ENCODE measurements at regions not wholly inside any gene's neighbourhood (a gene's known extent, or its start where the extent isn't known, plus 50 kb on each side); places are given as distances from the start of the nearest gene placed in this dataset.
A peak's percentile ranks its signal among the peaks of the same experiment; 100 is the strongest.

DNA sequence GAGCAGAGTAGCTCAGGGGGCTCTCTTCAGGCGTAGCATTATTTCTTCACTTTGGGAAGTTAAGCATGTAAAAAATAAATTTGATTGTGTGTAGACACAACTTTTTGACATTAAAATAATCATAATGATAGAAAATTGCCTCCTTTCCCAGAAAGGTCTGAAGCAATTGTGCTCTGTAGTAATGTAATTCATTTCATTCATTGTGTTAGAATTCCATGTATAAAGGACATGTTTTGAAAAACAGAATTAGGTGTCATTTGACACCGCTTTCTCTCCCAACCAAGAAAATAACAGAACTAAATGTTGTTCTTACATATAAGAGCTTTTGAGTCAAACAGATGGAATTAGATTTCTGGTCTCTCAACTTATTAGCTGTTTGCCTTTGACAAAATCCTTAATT lies 1064.2 kb upstream of the FAM98A start:
- DNase-seq (ENCODE audit: low read depth) = no peak

DNA sequence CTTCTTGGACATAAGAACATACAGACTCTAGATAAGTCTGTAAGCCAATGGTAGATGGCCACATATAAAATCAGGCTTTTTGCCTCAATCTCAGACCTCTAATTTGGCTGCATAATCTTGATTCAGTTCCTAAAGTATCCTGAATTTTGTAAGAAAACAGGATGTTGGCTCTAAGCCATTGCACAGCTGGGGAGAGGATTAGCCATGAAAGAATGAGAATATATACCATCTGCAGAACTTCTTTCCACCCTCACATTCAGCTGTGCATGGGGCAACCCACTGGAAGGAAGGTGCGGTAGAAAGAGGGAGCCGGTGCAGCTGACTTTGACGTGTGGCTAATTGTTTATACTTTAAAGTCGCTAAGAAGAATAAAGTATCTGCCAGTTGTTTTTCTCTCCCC lies 1061.6 kb upstream of the FAM98A start:
- no peak overlapping the region for H3K4me3 ChIP-seq (replicated peaks; ENCODE audit: low read depth, low read length)
- DNase-seq (ENCODE audit: low read depth) = no peak
- TF ChIP-seq, protein P1, sequence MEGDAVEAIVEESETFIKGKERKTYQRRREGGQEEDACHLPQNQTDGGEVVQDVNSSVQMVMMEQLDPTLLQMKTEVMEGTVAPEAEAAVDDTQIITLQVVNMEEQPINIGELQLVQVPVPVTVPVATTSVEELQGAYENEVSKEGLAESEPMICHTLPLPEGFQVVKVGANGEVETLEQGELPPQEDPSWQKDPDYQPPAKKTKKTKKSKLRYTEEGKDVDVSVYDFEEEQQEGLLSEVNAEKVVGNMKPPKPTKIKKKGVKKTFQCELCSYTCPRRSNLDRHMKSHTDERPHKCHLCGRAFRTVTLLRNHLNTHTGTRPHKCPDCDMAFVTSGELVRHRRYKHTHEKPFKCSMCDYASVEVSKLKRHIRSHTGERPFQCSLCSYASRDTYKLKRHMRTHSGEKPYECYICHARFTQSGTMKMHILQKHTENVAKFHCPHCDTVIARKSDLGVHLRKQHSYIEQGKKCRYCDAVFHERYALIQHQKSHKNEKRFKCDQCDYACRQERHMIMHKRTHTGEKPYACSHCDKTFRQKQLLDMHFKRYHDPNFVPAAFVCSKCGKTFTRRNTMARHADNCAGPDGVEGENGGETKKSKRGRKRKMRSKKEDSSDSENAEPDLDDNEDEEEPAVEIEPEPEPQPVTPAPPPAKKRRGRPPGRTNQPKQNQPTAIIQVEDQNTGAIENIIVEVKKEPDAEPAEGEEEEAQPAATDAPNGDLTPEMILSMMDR (IDR thresholded peaks at IDR 0.05; ENCODE audit: low read length, missing control alignments) = no peak

More for the DNA sequence above, 1064.2 kb upstream of the FAM98A start:
- no peak overlapping the region for H3K4me3 ChIP-seq (replicated peaks; ENCODE audit: low read depth, low read length)
- TF ChIP-seq, protein P1 (IDR thresholded peaks at IDR 0.05; ENCODE audit: low read length, missing control alignments) = no peak

DNA sequence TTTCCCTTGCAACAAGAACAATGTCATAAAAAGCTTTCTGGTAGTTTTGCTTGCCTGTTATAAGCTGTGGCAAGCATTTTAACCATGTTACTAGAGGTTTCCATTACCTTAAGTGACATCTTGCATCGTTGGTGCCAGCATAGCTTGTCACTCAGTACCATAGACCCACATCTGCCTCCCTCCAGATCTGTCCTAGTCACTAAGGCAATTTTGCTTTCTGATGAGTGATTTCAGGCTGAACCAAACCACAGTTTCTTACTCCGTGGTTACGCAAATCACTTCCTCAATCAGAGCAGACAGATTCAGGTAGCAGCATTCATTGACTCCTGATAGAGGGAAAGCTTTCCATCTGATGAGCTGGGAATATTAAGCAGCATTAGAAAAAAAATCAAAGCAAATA lies 1057.5 kb upstream of the FAM98A start:
- TF ChIP-seq, protein P1 (IDR thresholded peaks at IDR 0.05; ENCODE audit: low read length, missing control alignments) = no peak
- H3K4me3 ChIP-seq (replicated peaks; ENCODE audit: low read depth, low read length) = no peak overlapping the region
- DNase-seq (ENCODE audit: low read depth) = no peak

DNA sequence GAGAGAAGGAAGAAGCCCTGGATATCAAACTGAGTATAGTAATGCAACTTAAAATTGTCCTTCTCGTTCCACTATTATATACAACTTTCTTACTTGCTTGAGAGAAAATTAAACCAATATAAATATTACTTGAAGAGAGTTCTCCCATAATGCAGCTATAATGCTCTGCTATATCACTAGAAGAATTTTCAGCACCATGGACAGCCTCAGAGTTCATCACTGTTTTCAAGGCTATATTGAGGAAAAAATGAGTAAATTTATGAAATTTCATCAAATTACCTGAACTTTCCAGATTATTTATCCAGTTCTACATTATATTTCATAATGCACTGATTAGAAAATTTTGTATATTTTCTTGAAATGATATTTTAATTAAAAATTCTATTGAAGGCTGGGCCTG lies 1053.5 kb upstream of the FAM98A start:
- TF ChIP-seq, protein P1 (IDR thresholded peaks at IDR 0.05; ENCODE audit: low read length, missing control alignments) = no peak
- no peak overlapping the region for H3K4me3 ChIP-seq (replicated peaks; ENCODE audit: low read depth, low read length)
- peak; percentile 23 for DNase-seq (ENCODE audit: low read depth)

DNA sequence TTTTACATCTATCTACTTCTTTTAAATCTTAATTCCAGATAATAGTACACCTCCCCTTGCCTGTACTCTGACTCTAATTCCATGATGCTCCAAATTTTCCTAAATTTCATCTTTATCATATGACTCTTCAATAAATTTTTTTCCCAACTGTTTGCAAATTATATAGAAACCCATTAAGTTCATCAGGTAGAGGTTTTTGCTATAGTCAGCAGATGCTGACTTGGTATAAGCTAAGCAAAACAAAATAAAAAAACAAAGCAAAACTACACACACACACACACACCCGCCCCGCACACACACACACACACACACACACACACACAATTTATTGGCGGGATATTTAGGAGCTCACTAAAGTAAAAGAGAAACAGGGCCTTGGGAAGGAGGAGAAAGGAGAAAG lies 1047.8 kb upstream of the FAM98A start:
- no peak for DNase-seq (ENCODE audit: low read depth)
- TF ChIP-seq, protein P1 (IDR thresholded peaks at IDR 0.05; ENCODE audit: low read length, missing control alignments) = no peak
- no peak overlapping the region for H3K4me3 ChIP-seq (replicated peaks; ENCODE audit: low read depth, low read length)

DNA sequence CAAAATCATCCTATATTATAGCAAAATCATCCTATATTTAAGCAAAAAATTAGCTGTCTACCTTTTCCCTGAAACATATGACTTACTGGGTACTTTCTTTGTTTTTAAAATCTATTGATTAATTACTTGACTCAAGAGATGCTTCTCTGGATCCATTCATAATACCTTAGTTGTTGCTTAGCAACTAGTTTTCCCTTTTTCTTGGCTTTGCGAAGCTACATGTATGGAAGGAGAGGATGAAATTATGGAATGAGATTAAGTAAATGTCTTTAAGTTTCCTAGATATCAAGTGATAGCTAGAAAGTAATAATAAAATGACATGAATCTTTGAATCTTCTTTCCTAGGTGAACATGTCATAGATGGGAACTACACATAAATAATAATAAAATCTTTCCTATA lies 1033.2 kb upstream of the FAM98A start:
- no peak overlapping the region for H3K4me3 ChIP-seq (replicated peaks; ENCODE audit: low read depth, low read length)
- TF ChIP-seq, protein P1 (IDR thresholded peaks at IDR 0.05; ENCODE audit: low read length, missing control alignments) = no peak

DNA sequence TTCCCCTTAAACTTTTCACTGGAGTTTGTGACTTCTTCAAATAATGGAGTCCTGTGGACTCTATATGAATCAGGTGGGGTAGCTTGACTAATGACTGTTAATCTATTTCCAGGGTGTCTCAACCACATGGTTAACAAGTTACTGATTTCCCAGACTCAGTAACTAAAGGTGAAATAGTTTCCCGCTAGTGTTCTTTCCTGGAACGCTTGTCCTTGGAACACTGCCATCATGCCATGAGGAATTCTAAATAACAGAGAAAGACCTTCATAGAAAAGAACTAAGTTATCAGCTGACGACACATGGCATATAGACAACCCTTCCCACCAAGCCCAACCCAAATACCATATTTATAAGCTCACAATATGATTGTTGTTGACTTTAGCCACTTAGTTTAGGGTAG lies 1027.9 kb upstream of the FAM98A start:
- no peak overlapping the region for H3K4me3 ChIP-seq (replicated peaks; ENCODE audit: low read depth, low read length)
- TF ChIP-seq, protein P1 (IDR thresholded peaks at IDR 0.05; ENCODE audit: low read length, missing control alignments) = no peak
- DNase-seq (ENCODE audit: low read depth) = no peak

More for the DNA sequence above, 1033.2 kb upstream of the FAM98A start:
- DNase-seq (ENCODE audit: low read depth) = no peak
